ENCODE measurements at regions not wholly inside any gene's neighbourhood (a gene's known extent, or its start where the extent isn't known, plus 50 kb on each side); places are given as distances from the start of the nearest gene placed in this dataset.

DNA sequence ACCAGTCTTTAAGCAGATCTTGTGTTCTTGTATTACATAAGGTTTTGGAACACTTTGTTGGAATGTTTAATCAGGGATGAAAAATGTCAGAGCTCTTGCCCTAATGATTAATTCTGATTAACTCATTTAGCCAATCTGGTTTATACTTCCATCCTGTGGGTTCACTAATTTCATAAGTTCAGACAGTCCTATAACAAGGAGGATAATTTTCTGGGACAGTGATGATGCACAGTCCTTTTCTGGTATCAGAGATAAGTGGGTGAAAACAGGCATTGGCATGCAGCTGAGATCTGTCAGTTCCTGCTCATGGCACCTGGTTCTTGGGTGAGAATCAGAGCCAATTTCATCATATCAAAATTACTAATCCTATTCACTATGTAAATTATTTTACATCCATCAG is 125.0 kb upstream of the LAMA2 start:
- no peaks in the 10 kb centered on the region for H3K36me3 ChIP-seq
- no peaks in the 10 kb centered on the region for H3K9me3 ChIP-seq
- H3K4me1 ChIP-seq: no peaks in the 10 kb centered on the region
- intact Hi-C loops (cut with DNase I; ENCODE audit: low total_unique reads): no loop called here
- no peak overlapping the region for H3K4me3 ChIP-seq
- DNase-seq: no peak
- no peak overlapping the region for H3K27ac ChIP-seq
- TF ChIP-seq POLR2A (IDR thresholded peaks at IDR 0.05) (no peak), EP300 (IDR thresholded peaks at IDR 0.05) (no peak), POLR2AphosphoS5 (IDR thresholded peaks at IDR 0.05) (no peak)
- TF ChIP-seq, protein P1, sequence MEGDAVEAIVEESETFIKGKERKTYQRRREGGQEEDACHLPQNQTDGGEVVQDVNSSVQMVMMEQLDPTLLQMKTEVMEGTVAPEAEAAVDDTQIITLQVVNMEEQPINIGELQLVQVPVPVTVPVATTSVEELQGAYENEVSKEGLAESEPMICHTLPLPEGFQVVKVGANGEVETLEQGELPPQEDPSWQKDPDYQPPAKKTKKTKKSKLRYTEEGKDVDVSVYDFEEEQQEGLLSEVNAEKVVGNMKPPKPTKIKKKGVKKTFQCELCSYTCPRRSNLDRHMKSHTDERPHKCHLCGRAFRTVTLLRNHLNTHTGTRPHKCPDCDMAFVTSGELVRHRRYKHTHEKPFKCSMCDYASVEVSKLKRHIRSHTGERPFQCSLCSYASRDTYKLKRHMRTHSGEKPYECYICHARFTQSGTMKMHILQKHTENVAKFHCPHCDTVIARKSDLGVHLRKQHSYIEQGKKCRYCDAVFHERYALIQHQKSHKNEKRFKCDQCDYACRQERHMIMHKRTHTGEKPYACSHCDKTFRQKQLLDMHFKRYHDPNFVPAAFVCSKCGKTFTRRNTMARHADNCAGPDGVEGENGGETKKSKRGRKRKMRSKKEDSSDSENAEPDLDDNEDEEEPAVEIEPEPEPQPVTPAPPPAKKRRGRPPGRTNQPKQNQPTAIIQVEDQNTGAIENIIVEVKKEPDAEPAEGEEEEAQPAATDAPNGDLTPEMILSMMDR (IDR thresholded peaks at IDR 0.05): no peak
- H3K27me3 ChIP-seq: no peaks in the 10 kb centered on the region

DNA sequence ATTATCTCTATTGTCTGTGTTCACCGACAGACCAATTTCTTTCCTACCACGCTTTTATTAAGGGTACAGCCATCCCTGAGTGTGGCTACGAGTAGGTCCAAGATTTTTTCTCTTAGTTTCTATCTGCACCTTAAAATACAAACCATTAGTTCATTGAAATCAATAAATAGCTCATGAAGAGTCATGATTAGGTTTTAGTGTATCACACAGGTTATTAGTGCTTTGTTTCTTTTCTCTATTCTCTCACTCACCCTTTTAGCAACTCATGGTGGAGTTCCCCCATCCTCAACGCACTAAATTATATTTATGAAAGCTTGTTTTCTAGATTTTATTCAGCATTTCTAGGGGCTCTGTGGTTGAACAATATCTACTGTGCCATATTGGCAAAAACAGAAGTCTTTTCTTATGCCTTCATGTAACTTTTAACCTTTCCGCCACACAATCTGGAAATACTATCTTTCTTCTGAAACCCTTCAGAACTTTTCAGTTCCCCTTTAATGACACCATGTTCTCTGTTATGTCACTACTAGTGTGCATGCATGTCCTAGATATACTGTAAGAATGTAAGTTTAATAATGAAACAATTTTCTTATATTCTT is 128.2 kb upstream of the LAMA2 start:
- Histone ChIP-seq H3K27me3 (no peaks in the 10 kb centered on the region), H3K9me3 (no peaks in the 10 kb centered on the region), H3K36me3 (no peaks in the 10 kb centered on the region), H3K4me3 (no peak overlapping the region), H3K4me1 (no peaks in the 10 kb centered on the region), H3K27ac (no peak overlapping the region)
- no peak for TF ChIP-seq POLR2A (IDR thresholded peaks at IDR 0.05)
- TF ChIP-seq POLR2AphosphoS5 (IDR thresholded peaks at IDR 0.05): no peak
- no peak for TF ChIP-seq EP300 (IDR thresholded peaks at IDR 0.05)
- TF ChIP-seq, protein P1 (IDR thresholded peaks at IDR 0.05): no peak
- intact Hi-C loops (cut with DNase I; ENCODE audit: low total_unique reads): no loop called here
- WGBS, 5 donors: 85 to 88% (median 87%) methylated on average over 5 of the region's 5 CpGs
- DNase-seq: no peak

DNA sequence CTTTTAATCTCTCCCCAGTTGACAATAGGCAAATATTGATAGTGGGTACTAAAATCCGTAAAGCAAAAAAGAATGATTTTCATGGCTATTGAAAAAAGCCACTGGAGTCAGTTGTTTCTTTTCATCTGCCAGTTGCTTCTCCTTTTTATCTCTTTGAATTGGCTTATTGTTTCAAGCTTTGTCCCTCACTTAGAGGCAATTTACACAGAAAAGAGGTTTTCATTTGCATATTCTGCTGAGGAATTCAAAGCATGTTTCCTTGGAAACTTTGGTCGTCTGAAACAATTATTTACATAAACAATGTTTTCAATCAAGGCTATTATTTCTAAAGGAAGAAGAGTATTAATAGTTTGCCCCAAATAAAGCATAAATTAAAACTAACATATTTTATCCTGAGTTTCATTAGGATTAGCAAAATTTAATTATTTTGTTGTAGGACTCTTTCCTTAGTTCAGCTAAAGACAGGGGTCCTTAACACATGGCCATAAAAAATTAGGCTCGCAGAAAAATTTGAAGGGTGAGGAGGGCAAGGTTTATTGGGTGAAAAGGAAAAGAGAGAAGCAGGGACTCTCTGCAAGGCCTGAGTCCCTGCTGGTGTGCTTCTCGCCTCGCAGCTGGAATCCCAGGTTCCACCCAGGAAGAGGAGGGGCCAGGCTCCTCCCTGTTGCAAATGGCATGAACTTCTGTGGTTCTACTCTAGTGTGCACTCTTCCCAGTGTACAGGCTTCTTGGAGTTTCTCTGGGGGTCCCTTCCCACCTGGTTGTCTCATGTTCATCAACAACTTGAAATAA is 138.8 kb upstream of the LAMA2 start:
- no peak overlapping the region for H3K27ac ChIP-seq
- no peaks in the 10 kb centered on the region for H3K36me3 ChIP-seq
- WGBS, 5 donors: 51 to 62% (median 58%) methylated on average over 5 of the region's 5 CpGs
- H3K9me3 ChIP-seq: no peaks in the 10 kb centered on the region
- no peaks in the 10 kb centered on the region for H3K27me3 ChIP-seq
- no peak overlapping the region for H3K4me3 ChIP-seq
- no peak for TF ChIP-seq EP300 (IDR thresholded peaks at IDR 0.05)
- TF ChIP-seq, protein P1 (IDR thresholded peaks at IDR 0.05): no peak
- no peak for TF ChIP-seq POLR2AphosphoS5 (IDR thresholded peaks at IDR 0.05)
- TF ChIP-seq POLR2A (IDR thresholded peaks at IDR 0.05): no peak
- no peak for DNase-seq
- no peaks in the 10 kb centered on the region for H3K4me1 ChIP-seq
- intact Hi-C loops (cut with DNase I; ENCODE audit: low total_unique reads): no loop called here

DNA sequence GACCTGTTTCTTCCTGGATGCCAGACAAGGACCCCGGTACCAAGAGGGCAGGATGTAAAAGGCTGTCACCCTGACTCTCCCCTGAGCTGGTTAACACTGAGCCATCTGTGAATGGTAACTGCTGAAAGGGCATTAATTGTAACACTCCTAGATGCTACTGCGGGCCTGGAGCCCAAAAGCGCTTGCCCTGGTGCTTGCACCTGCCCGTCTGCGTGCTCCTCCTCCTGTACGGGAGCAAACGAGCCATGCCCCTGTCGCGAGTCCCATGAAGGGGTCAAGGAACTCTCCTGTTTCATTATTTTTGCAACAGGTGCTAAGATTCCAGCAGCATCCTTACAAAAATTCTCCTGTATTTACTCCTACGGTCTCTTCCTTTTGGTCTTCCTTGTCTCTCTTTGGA is 140.0 kb upstream of the LAMA2 start:
- no peaks in the 10 kb centered on the region for H3K4me1 ChIP-seq
- intact Hi-C loops (cut with DNase I; ENCODE audit: low total_unique reads): no loop called here
- H3K4me3 ChIP-seq: no peak overlapping the region
- no peak for DNase-seq
- H3K27ac ChIP-seq: no peak overlapping the region
- no peaks in the 10 kb centered on the region for H3K36me3 ChIP-seq
- H3K27me3 ChIP-seq: no peaks in the 10 kb centered on the region
- H3K9me3 ChIP-seq: no peaks in the 10 kb centered on the region
- 92 to 95% (median 93%) methylated on average over 10 of the region's 10 CpGs for WGBS, 5 donors
- TF ChIP-seq, protein P1 (IDR thresholded peaks at IDR 0.05): no peak
- TF ChIP-seq EP300 (IDR thresholded peaks at IDR 0.05): no peak
- no peak for TF ChIP-seq POLR2A (IDR thresholded peaks at IDR 0.05)
- no peak for TF ChIP-seq POLR2AphosphoS5 (IDR thresholded peaks at IDR 0.05)

All from stomach (tissue), 8 donors.